Glomerular visceral epithelial cell (primary cell): ENCODE measurements at regions not wholly inside any gene's neighbourhood (a gene's known extent, or its start where the extent isn't known, plus 50 kb on each side); places are given as distances from the start of the nearest gene placed in this dataset.
A peak's percentile ranks its signal among the peaks of the same experiment; 100 is the strongest.

ENCODE experiments used
- DNase-seq: peaks from one replicate; pipeline ENCODE4 v3.0.0-alpha.2; 2016; ENCODE audit errors: extremely low spot score

- no peak for DNase-seq
Observed at GRCh38 chr4:159035570-159035969, 67.3 kb upstream of the RAPGEF2 start.

GRCh38 chr4:159038536-159038935, 64.3 kb upstream of the RAPGEF2 start:
- no peak for DNase-seq

GRCh38 chr4:159041054-159042034, 61.5 kb upstream of the RAPGEF2 start:
- DNase-seq: no peak

- DNase-seq: no peak
Observed at GRCh38 chr4:159042097-159042605, 60.7 kb upstream of the RAPGEF2 start.

- DNase-seq: no peak
Observed at GRCh38 chr4:159042868-159043267, 60.0 kb upstream of the RAPGEF2 start.

- no peak for DNase-seq
Observed at GRCh38 chr4:159043861-159044260, 59.0 kb upstream of the RAPGEF2 start.

GRCh38 chr4:159045321-159045720, 57.6 kb upstream of the RAPGEF2 start:
- no peak for DNase-seq

- no peak for DNase-seq
Observed at GRCh38 chr4:159046683-159047082, 56.2 kb upstream of the RAPGEF2 start.

- no peak for DNase-seq
Observed at GRCh38 chr4:159047478-159048165, 55.3 kb upstream of the RAPGEF2 start.

GRCh38 chr4:159048166-159048886, 54.6 kb upstream of the RAPGEF2 start:
- DNase-seq: peak; percentile 57

GRCh38 chr4:159049780-159050375, 53.0 kb upstream of the RAPGEF2 start:
- DNase-seq: no peak

GRCh38 chr4:159051245-159052071, 51.4 kb upstream of the RAPGEF2 start:
- no peak for DNase-seq

- DNase-seq: no peak
Observed at GRCh38 chr4:159052315-159052714, 50.6 kb upstream of the RAPGEF2 start.
